ENCODE measurements at regions not wholly inside any gene's neighbourhood (a gene's known extent, or its start where the extent isn't known, plus 50 kb on each side); places are given as distances from the start of the nearest gene placed in this dataset.

DNA sequence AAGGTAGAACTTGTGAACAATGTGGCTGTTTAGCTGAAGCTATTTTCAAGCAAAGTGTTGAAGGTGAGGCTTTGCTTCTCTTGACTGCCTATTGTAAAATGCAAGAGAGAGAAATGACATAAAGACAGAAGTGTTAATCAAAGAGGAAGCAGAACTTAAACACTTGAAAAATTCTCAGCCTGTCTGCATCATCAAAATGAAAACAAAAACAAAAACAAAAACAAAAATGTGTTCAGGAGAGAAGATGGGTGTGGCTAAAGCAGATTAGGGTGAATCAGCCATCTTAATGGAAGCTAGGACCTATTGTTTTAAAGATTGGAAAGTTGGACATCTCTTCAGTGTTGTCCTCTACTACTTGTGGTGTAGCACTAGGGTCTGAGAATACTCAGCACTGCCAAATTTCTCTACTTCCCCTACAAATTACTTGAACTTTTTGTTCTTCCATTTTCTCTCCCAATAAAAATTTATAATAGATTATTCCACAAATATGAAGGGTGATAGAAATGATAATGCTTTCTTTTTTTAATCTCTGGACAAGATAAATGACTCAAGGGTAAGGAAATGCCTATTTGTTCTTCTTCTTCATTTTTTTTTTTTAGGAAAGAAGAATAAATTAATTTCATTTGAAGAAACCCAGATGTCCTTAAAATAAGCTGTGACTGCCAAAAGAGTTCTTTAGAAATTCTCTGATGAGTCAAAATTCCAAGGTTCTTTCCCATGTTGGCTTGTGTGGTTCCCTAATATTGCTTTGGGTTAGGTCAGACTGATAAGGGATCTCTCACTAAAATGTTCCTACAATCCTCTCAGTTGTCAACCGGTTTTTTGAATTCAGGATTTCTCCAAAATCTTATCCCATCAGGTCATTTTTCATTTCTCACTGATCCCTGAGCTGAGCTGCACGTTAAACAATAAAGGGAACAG is 571.2 kb upstream of the ZEB2 start:
- H3K4me3 ChIP-seq (ENCODE audit: low read depth, low read length), result no peak overlapping the region
- TF ChIP-seq, protein P1, sequence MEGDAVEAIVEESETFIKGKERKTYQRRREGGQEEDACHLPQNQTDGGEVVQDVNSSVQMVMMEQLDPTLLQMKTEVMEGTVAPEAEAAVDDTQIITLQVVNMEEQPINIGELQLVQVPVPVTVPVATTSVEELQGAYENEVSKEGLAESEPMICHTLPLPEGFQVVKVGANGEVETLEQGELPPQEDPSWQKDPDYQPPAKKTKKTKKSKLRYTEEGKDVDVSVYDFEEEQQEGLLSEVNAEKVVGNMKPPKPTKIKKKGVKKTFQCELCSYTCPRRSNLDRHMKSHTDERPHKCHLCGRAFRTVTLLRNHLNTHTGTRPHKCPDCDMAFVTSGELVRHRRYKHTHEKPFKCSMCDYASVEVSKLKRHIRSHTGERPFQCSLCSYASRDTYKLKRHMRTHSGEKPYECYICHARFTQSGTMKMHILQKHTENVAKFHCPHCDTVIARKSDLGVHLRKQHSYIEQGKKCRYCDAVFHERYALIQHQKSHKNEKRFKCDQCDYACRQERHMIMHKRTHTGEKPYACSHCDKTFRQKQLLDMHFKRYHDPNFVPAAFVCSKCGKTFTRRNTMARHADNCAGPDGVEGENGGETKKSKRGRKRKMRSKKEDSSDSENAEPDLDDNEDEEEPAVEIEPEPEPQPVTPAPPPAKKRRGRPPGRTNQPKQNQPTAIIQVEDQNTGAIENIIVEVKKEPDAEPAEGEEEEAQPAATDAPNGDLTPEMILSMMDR (IDR thresholded peaks at IDR 0.05; ENCODE audit: control insufficient read depth, extremely low read depth, insufficient read depth), result no peak
- DNase-seq (ENCODE audit: low read depth), result no peak

DNA sequence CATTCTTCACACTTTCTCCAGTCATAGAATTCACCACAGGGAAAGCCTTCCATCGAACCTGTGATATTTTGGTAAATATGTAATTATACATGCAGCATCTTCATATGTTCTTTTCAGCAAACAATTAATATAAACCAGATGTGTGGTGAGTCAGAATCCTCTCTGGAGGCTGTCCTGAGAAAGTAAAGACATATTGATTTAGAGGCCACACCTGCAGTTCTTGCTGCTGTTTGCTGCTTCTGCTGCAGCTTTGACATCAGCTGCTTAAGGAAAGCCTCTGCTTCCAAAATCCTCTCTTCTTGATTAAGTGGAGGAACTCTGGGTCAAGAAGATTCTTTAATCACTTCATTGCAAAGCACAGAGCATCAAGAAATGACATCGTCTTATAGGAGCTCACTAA is 568.8 kb upstream of the ZEB2 start:
- H3K4me3 ChIP-seq (ENCODE audit: low read depth, low read length), result no peak overlapping the region

GRCh38 chr2:145086910-145087309 is 567.0 kb upstream of the ZEB2 start:
- no peak for DNase-seq (ENCODE audit: low read depth)
- TF ChIP-seq, protein P1 (IDR thresholded peaks at IDR 0.05; ENCODE audit: control insufficient read depth, extremely low read depth, insufficient read depth), result no peak
- no peak overlapping the region for H3K4me3 ChIP-seq (ENCODE audit: low read depth, low read length)

More for the DNA sequence above, 568.8 kb upstream of the ZEB2 start:
- TF ChIP-seq, protein P1 (IDR thresholded peaks at IDR 0.05; ENCODE audit: control insufficient read depth, extremely low read depth, insufficient read depth), result no peak
- DNase-seq (ENCODE audit: low read depth), result no peak

GRCh38 chr2:145085612-145086011 is 565.7 kb upstream of the ZEB2 start:
- no peak overlapping the region for H3K4me3 ChIP-seq (ENCODE audit: low read depth, low read length)
- DNase-seq (ENCODE audit: low read depth), result no peak
- TF ChIP-seq, protein P1 (IDR thresholded peaks at IDR 0.05; ENCODE audit: control insufficient read depth, extremely low read depth, insufficient read depth), result no peak

DNA sequence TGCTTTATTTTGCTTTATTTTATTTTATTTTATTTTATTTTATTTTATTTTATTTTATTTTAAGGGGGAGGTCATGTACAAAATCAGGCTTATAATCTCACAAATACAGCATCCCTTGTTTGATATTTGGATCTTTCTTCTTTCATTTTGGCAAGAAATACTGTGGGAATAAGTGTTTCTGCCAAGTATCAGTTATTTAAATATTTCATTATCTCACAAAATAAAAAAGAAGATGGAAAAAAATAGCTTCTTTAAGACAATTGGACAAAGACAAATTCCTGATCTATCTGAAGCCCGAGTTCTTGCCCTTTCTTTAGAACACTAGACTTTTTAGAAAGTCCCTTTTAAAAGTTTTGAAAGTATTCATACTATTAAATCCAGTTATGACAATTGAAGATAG is 560.5 kb upstream of the ZEB2 start:
- TF ChIP-seq, protein P1 (IDR thresholded peaks at IDR 0.05; ENCODE audit: control insufficient read depth, extremely low read depth, insufficient read depth), result no peak
- H3K4me3 ChIP-seq (ENCODE audit: low read depth, low read length), result no peak overlapping the region
- DNase-seq (ENCODE audit: low read depth), result no peak

- H3K4me3 ChIP-seq (ENCODE audit: low read depth, low read length), result no peak overlapping the region
- DNase-seq (ENCODE audit: low read depth), result no peak
- TF ChIP-seq, protein P1 (IDR thresholded peaks at IDR 0.05; ENCODE audit: control insufficient read depth, extremely low read depth, insufficient read depth), result no peak
Measured at GRCh38 chr2:145079641-145080040, 559.7 kb upstream of the ZEB2 start.
